ENCODE measurements at regions not wholly inside any gene's neighbourhood (a gene's known extent, or its start where the extent isn't known, plus 50 kb on each side); places are given as distances from the start of the nearest gene placed in this dataset.
"Not testable (repeated sequence)": the region's sequence is repeated elsewhere in the genome, so short reads cannot be mapped to it uniquely, and the experiment has no call there.

GRCh38 chr12:59429766-59430165 lies 166.1 kb upstream of the SLC16A7 start:
- no peak for DNase-seq
- no peak for TF ChIP-seq CTCF (IDR thresholded peaks at IDR 0.05; ENCODE audit: low read depth, low read length)
- H3K27me3 ChIP-seq: no peaks in the 10 kb centered on the region
- no peaks in the 10 kb centered on the region for H3K9me3 ChIP-seq
- H3K4me3 ChIP-seq (ENCODE audit: low read depth, low read length): no peak overlapping the region
- no peaks in the 10 kb centered on the region for H3K36me3 ChIP-seq
- H3K4me1 ChIP-seq: no peaks in the 10 kb centered on the region

GRCh38 chr12:59425798-59426197 lies 170.0 kb upstream of the SLC16A7 start:
- no peak for DNase-seq
- Histone ChIP-seq H3K4me1 (no peaks in the 10 kb centered on the region), H3K9me3 (no peaks in the 10 kb centered on the region), H3K36me3 (no peaks in the 10 kb centered on the region), H3K4me3 (ENCODE audit: low read depth, low read length) (no peak overlapping the region), H3K27me3 (no peaks in the 10 kb centered on the region; the same call in 1 of the 2 replicates)
- TF ChIP-seq CTCF (IDR thresholded peaks at IDR 0.05; ENCODE audit: low read depth, low read length): no peak

GRCh38 chr12:59424666-59425065 lies 171.2 kb upstream of the SLC16A7 start:
- not testable (repeated sequence) for H3K4me3 ChIP-seq (ENCODE audit: low read depth, low read length); H3K4me1 ChIP-seq; H3K27me3 ChIP-seq; H3K9me3 ChIP-seq; H3K36me3 ChIP-seq; DNase-seq

GRCh38 chr12:59414051-59414450 lies 181.8 kb upstream of the SLC16A7 start:
- no peaks in the 10 kb centered on the region for H3K4me1 ChIP-seq
- H3K27me3 ChIP-seq: no peaks in the 10 kb centered on the region
- no peaks in the 10 kb centered on the region for H3K9me3 ChIP-seq
- TF ChIP-seq CTCF (IDR thresholded peaks at IDR 0.05; ENCODE audit: low read depth, low read length): no peak
- H3K36me3 ChIP-seq: no peaks in the 10 kb centered on the region
- DNase-seq: no peak
- H3K4me3 ChIP-seq (ENCODE audit: low read depth, low read length): no peak overlapping the region

- Histone ChIP-seq H3K4me1 (no peaks in the 10 kb centered on the region), H3K4me3 (ENCODE audit: low read depth, low read length) (no peak overlapping the region), H3K36me3 (no peaks in the 10 kb centered on the region), H3K27me3 (peaks cover 3% of the 10 kb centered on the region; the same call in 1 of the 2 replicates), H3K9me3 (no peaks in the 10 kb centered on the region)
- TF ChIP-seq CTCF (IDR thresholded peaks at IDR 0.05; ENCODE audit: low read depth, low read length): no peak
- DNase-seq: no peak
These were observed 187.4 kb upstream of the SLC16A7 start for GRCh38 chr12:59408431-59408830.

- no peak for TF ChIP-seq CTCF (IDR thresholded peaks at IDR 0.05; ENCODE audit: low read depth, low read length)
- Histone ChIP-seq H3K36me3 (no peaks in the 10 kb centered on the region), H3K4me3 (ENCODE audit: low read depth, low read length) (no peak overlapping the region), H3K9me3 (no peaks in the 10 kb centered on the region), H3K4me1 (no peaks in the 10 kb centered on the region), H3K27me3 (peaks cover 3% of the 10 kb centered on the region; the same call in 1 of the 2 replicates)
- no peak for DNase-seq
These were observed 188.0 kb upstream of the SLC16A7 start for GRCh38 chr12:59407799-59408198.

- Histone ChIP-seq H3K4me1 (no peaks in the 10 kb centered on the region), H3K4me3 (ENCODE audit: low read depth, low read length) (no peak overlapping the region), H3K36me3 (no peaks in the 10 kb centered on the region), H3K9me3 (no peaks in the 10 kb centered on the region), H3K27me3 (peaks cover 3% of the 10 kb centered on the region; the same call in 1 of the 2 replicates)
- DNase-seq: no peak
- no peak for TF ChIP-seq CTCF (IDR thresholded peaks at IDR 0.05; ENCODE audit: low read depth, low read length)
These were observed 189.8 kb upstream of the SLC16A7 start for GRCh38 chr12:59405992-59406391.

All from BE2C (cell line).